SIG-M5 (cell line): ENCODE measurements at regions not wholly inside any gene's neighbourhood (a gene's known extent, or its start where the extent isn't known, plus 50 kb on each side); places are given as distances from the start of the nearest gene placed in this dataset.

Experiments
- DNase-seq: peaks from one replicate; lab custom pipeline; 2025; lab: John Stamatoyannopoulos, UW

- no peak for DNase-seq
Observed at GRCh38 chr5:174159327-174160114, 114.0 kb downstream of the NSG2 start.

GRCh38 chr5:174165406-174165805 lies 119.9 kb downstream of the NSG2 start:
- no peak for DNase-seq

GRCh38 chr5:174166231-174167079 lies 120.9 kb downstream of the NSG2 start:
- DNase-seq: no peak

- no peak for DNase-seq
Observed at GRCh38 chr5:174167080-174167910, 121.8 kb downstream of the NSG2 start.

GRCh38 chr5:174172152-174172551 lies 126.6 kb downstream of the NSG2 start:
- DNase-seq: no peak

GRCh38 chr5:174172566-174172965 lies 127.1 kb downstream of the NSG2 start:
- no peak for DNase-seq

GRCh38 chr5:174173766-174174165 lies 128.3 kb downstream of the NSG2 start:
- DNase-seq: no peak

GRCh38 chr5:174175716-174176268 lies 130.3 kb downstream of the NSG2 start:
- DNase-seq: no peak

GRCh38 chr5:174176511-174176910 lies 131.0 kb downstream of the NSG2 start:
- no peak for DNase-seq

- no peak for DNase-seq
Observed at GRCh38 chr5:174177531-174177930, 132.0 kb downstream of the NSG2 start.

- DNase-seq: no peak
Observed at GRCh38 chr5:174177976-174178605, 132.6 kb downstream of the NSG2 start.

- no peak for DNase-seq
Observed at GRCh38 chr5:174180639-174181038, 135.1 kb downstream of the NSG2 start.

- DNase-seq: no peak
Observed at GRCh38 chr5:174182111-174182510, 136.6 kb downstream of the NSG2 start.

- DNase-seq: no peak
Observed at GRCh38 chr5:174183701-174184100, 138.2 kb downstream of the NSG2 start.

GRCh38 chr5:174185506-174185905 lies 140.0 kb downstream of the NSG2 start:
- DNase-seq: no peak

GRCh38 chr5:174186096-174186695 lies 140.7 kb downstream of the NSG2 start:
- no peak for DNase-seq

- DNase-seq: no peak
Observed at GRCh38 chr5:174187001-174187400, 141.5 kb downstream of the NSG2 start.

GRCh38 chr5:174187481-174187880 lies 142.0 kb downstream of the NSG2 start:
- no peak for DNase-seq

GRCh38 chr5:174188295-174188694 lies 142.8 kb downstream of the NSG2 start:
- DNase-seq: no peak

GRCh38 chr5:174189654-174190541 lies 144.4 kb downstream of the NSG2 start:
- no peak for DNase-seq
